ENCODE measurements at regions not wholly inside any gene's neighbourhood (a gene's known extent, or its start where the extent isn't known, plus 50 kb on each side); places are given as distances from the start of the nearest gene placed in this dataset.

GRCh38 chr9:7342736-7343135, 456.8 kb downstream of the DMAC1 start:
- no peak overlapping the region for H3K27ac ChIP-seq
- no peaks in the 10 kb centered on the region for H3K9me3 ChIP-seq (ENCODE audit: low read depth)
- TF ChIP-seq CTCF (IDR thresholded peaks at IDR 0.05; ENCODE audit: low read depth, low read length): no peak
- no peaks in the 10 kb centered on the region for H3K36me3 ChIP-seq
- H3K4me1 ChIP-seq (ENCODE audit: low read depth): peaks cover 5% of the 10 kb centered on the region
- no peak for DNase-seq (ENCODE audit: low read depth in 1 of 2, low spot score in 1 of 2)
- H3K27me3 ChIP-seq: no peaks in the 10 kb centered on the region
- H3K4me3 ChIP-seq: no peak overlapping the region

GRCh38 chr9:7342229-7342628, 457.3 kb downstream of the DMAC1 start:
- Histone ChIP-seq H3K9me3 (ENCODE audit: low read depth) (no peaks in the 10 kb centered on the region), H3K4me1 (ENCODE audit: low read depth) (peaks cover 5% of the 10 kb centered on the region), H3K4me3 (no peak overlapping the region), H3K27me3 (no peaks in the 10 kb centered on the region), H3K36me3 (no peaks in the 10 kb centered on the region), H3K27ac (no peak overlapping the region)
- DNase-seq (ENCODE audit: low read depth in 1 of 2, low spot score in 1 of 2): peak in 1 of 2 donors; percentile 44
- peak; percentile 43 for TF ChIP-seq CTCF (IDR thresholded peaks at IDR 0.05; ENCODE audit: low read depth, low read length)

- TF ChIP-seq CTCF (IDR thresholded peaks at IDR 0.05; ENCODE audit: low read depth, low read length): no peak
- no peaks in the 10 kb centered on the region for H3K27me3 ChIP-seq
- H3K4me3 ChIP-seq: no peak overlapping the region
- H3K27ac ChIP-seq: no peak overlapping the region
- H3K9me3 ChIP-seq (ENCODE audit: low read depth): no peaks in the 10 kb centered on the region
- no peaks in the 10 kb centered on the region for H3K36me3 ChIP-seq
- H3K4me1 ChIP-seq (ENCODE audit: low read depth): peaks cover 5% of the 10 kb centered on the region
- DNase-seq (ENCODE audit: low read depth in 1 of 2, low spot score in 1 of 2): no peak
Measured at GRCh38 chr9:7341571-7341970, 458.0 kb downstream of the DMAC1 start.

GRCh38 chr9:7340451-7340850, 459.1 kb downstream of the DMAC1 start:
- peaks cover 5% of the 10 kb centered on the region for H3K4me1 ChIP-seq (ENCODE audit: low read depth)
- no peaks in the 10 kb centered on the region for H3K9me3 ChIP-seq (ENCODE audit: low read depth)
- no peak overlapping the region for H3K4me3 ChIP-seq
- no peak overlapping the region for H3K27ac ChIP-seq
- no peaks in the 10 kb centered on the region for H3K36me3 ChIP-seq
- TF ChIP-seq CTCF (IDR thresholded peaks at IDR 0.05; ENCODE audit: low read depth, low read length): no peak
- H3K27me3 ChIP-seq: no peaks in the 10 kb centered on the region
- no peak for DNase-seq (ENCODE audit: low read depth in 1 of 2, low spot score in 1 of 2)

GRCh38 chr9:7338586-7339281, 460.8 kb downstream of the DMAC1 start:
- Histone ChIP-seq H3K27ac (no peak overlapping the region), H3K27me3 (no peaks in the 10 kb centered on the region), H3K4me1 (ENCODE audit: low read depth) (peaks cover 5% of the 10 kb centered on the region), H3K4me3 (no peak overlapping the region), H3K36me3 (no peaks in the 10 kb centered on the region), H3K9me3 (ENCODE audit: low read depth) (no peaks in the 10 kb centered on the region)
- DNase-seq (ENCODE audit: low read depth in 1 of 2, low spot score in 1 of 2): no peak
- TF ChIP-seq CTCF (IDR thresholded peaks at IDR 0.05; ENCODE audit: low read depth, low read length): no peak
